Kidney (tissue), 13 donors: ENCODE measurements at regions not wholly inside any gene's neighbourhood (a gene's known extent, or its start where the extent isn't known, plus 50 kb on each side); places are given as distances from the start of the nearest gene placed in this dataset.

ENCODE experiments used
- DNase-seq, 5 donors: peaks; one replicate each; pipeline ENCODE4 v3.0.0-alpha.2; 2013 to 2020
- FAIRE-seq: peaks from 2 replicates; lab custom pipeline; 2012; peaks lifted over from hg19 to GRCh38; lab: Jason Lieb, UNC
- H3K27ac ChIP-seq, 2 donors: one replicate each; pipeline ENCODE4 v1.7.0; 2013; ENCODE audit warnings: low read depth in 2 of 2, low read length in 2 of 2, inconsistent platforms in 1 of 2
- H3K27me3 ChIP-seq: one replicate; pipeline ENCODE4 v1.7.1; 2013; ENCODE audit warnings: low read length, inconsistent platforms; ENCODE audit not compliant: control insufficient read depth, insufficient read depth
- H3K36me3 ChIP-seq, 3 donors: one replicate each; pipeline versions ENCODE4 v1.7.0 to v1.7.1; 2013; ENCODE audit warnings: low read length in 3 of 3, control low read depth in 1 of 3, inconsistent platforms in 1 of 3; ENCODE audit not compliant: insufficient read depth in 3 of 3, control insufficient read depth in 2 of 3
- H3K4me1 ChIP-seq, 3 donors: one replicate each; pipeline versions ENCODE4 v1.7.0 to v1.7.1; 2013; ENCODE audit warnings: low read length in 3 of 3, inconsistent platforms in 1 of 3, low read depth in 1 of 3; ENCODE audit not compliant: control insufficient read depth in 2 of 3, insufficient read depth in 2 of 3
- H3K4me3 ChIP-seq, 3 donors: one replicate each; pipeline versions ENCODE4 v1.7.0 to v1.8.1; 2013; ENCODE audit warnings: low read length in 3 of 3, control low read depth in 1 of 3, inconsistent platforms in 1 of 3
- H3K9ac ChIP-seq, 3 donors: one replicate each; pipeline versions ENCODE4 v1.7.0 to v1.7.1; 2013; ENCODE audit warnings: low read length in 3 of 3, control low read depth in 1 of 3, inconsistent platforms in 1 of 3
- H3K9me3 ChIP-seq, 3 donors: one replicate each; pipeline versions ENCODE4 v1.7.0 to v1.7.1; 2013; ENCODE audit warnings: low read length in 3 of 3, control low read depth in 1 of 3, inconsistent platforms in 1 of 3; ENCODE audit not compliant: control insufficient read depth in 2 of 3, insufficient read depth in 1 of 3
- intact Hi-C: fragments of 100-400 bp; cut with DNase I; formaldehyde crosslinking; loops from one replicate; pipeline ENCODE4 v1.11.1; 2022
- TF ChIP-seq, protein P1 (sequence below): IDR thresholded peaks from 3 replicates; pipeline ENCODE4 v1.5.1; 2012; ENCODE audit warnings: mild to moderate bottlenecking, moderate library complexity, borderline replicate concordance; ENCODE audit not compliant: insufficient read depth; ENCODE audit errors: extremely low read depth
- donor health status: control.
- donor health status: control.
- donor health status: control.
- donor health status: control.
- donor health status: control.
- donor health status: DM: yes; HTN: yes; CAD: no.
- donor health status: Normal renal cell carcinoma (clear cell type).

GRCh38 chr6:9806195-9806594, 608.7 kb downstream of the TFAP2A start:
- Histone ChIP-seq H3K4me1 (no peaks in the 10 kb centered on the region), H3K4me3 (no peak overlapping the region), H3K9me3 (no peaks in the 10 kb centered on the region), H3K9ac (no peak overlapping the region), H3K36me3 (no peaks in the 10 kb centered on the region), H3K27ac (no peak overlapping the region), H3K27me3 (no peaks in the 10 kb centered on the region)
- TF ChIP-seq, protein P1, sequence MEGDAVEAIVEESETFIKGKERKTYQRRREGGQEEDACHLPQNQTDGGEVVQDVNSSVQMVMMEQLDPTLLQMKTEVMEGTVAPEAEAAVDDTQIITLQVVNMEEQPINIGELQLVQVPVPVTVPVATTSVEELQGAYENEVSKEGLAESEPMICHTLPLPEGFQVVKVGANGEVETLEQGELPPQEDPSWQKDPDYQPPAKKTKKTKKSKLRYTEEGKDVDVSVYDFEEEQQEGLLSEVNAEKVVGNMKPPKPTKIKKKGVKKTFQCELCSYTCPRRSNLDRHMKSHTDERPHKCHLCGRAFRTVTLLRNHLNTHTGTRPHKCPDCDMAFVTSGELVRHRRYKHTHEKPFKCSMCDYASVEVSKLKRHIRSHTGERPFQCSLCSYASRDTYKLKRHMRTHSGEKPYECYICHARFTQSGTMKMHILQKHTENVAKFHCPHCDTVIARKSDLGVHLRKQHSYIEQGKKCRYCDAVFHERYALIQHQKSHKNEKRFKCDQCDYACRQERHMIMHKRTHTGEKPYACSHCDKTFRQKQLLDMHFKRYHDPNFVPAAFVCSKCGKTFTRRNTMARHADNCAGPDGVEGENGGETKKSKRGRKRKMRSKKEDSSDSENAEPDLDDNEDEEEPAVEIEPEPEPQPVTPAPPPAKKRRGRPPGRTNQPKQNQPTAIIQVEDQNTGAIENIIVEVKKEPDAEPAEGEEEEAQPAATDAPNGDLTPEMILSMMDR: no peak
- DNase-seq (no peak), FAIRE-seq (no peak)
- intact Hi-C loops: no loop called here

DNA sequence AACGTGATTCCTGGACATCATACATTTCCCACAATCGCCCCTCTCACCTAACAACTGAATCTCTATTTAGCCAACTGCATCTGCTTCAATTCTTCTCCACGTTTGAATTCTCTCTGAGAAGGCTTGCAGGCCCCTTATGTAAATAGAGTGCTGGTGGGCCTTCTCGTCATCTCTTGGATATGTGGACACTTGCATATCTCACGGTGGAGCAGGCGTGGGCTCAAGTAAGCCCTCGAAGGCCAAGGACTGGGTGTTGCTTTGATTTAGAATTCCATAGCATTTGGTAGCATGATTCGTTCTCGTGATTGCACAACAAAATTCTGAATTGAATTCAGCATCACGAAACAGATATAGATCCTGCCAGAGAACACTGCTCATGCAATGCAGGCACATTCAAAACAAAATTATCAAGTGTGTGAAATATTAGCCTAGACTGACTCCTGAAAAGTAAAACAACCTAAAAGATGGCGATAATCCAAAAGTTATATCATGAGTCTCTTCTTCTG, 613.6 kb downstream of the TFAP2A start:
- no peak overlapping the region for H3K9ac ChIP-seq
- H3K27me3 ChIP-seq: no peaks in the 10 kb centered on the region
- FAIRE-seq: no peak
- intact Hi-C loops: no loop called here
- TF ChIP-seq, protein P1: no peak
- H3K4me1 ChIP-seq: no peaks in the 10 kb centered on the region
- H3K36me3 ChIP-seq: no peaks in the 10 kb centered on the region
- H3K4me3 ChIP-seq: no peak overlapping the region
- no peaks in the 10 kb centered on the region for H3K9me3 ChIP-seq
- no peak for DNase-seq
- no peak overlapping the region for H3K27ac ChIP-seq

DNA sequence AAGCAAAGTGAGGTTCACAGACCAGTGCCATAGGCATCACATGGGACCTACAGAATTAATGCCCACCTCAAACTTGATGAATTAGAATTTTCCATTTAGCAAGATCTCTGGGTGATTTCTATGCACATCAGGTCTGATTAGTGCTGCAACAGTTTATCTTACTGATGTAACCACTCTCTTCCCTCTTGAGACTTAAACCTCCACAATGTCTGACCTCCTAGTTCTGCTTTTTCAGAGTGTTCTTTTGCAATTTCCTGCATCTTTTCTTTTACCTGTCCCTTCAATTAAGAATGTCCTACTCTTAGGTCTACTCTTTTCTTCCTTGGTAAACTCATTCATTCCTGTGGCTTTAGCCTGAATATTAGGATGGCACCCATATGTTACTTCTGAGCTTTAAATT, 615.3 kb downstream of the TFAP2A start:
- Histone ChIP-seq H3K27me3 (no peaks in the 10 kb centered on the region), H3K9me3 (no peaks in the 10 kb centered on the region), H3K4me1 (no peaks in the 10 kb centered on the region), H3K9ac (no peak overlapping the region), H3K4me3 (no peak overlapping the region), H3K36me3 (no peaks in the 10 kb centered on the region), H3K27ac (no peak overlapping the region)
- DNase-seq (no peak), FAIRE-seq (no peak)
- TF ChIP-seq, protein P1: no peak
- intact Hi-C loops: no loop called here

GRCh38 chr6:9796827-9797226, 618.0 kb downstream of the TFAP2A start:
- H3K27ac ChIP-seq: no peak overlapping the region
- FAIRE-seq (no peak), DNase-seq (no peak)
- H3K4me1 ChIP-seq: no peaks in the 10 kb centered on the region
- no peaks in the 10 kb centered on the region for H3K9me3 ChIP-seq
- no peak overlapping the region for H3K4me3 ChIP-seq
- H3K27me3 ChIP-seq: no peaks in the 10 kb centered on the region
- TF ChIP-seq, protein P1: no peak
- no peak overlapping the region for H3K9ac ChIP-seq
- H3K36me3 ChIP-seq: no peaks in the 10 kb centered on the region
- intact Hi-C loops: no loop called here
